ENCODE measurements at regions not wholly inside any gene's neighbourhood (a gene's known extent, or its start where the extent isn't known, plus 50 kb on each side); places are given as distances from the start of the nearest gene placed in this dataset.
"Not testable (repeated sequence)": the region's sequence is repeated elsewhere in the genome, so short reads cannot be mapped to it uniquely, and the experiment has no call there.

DNA sequence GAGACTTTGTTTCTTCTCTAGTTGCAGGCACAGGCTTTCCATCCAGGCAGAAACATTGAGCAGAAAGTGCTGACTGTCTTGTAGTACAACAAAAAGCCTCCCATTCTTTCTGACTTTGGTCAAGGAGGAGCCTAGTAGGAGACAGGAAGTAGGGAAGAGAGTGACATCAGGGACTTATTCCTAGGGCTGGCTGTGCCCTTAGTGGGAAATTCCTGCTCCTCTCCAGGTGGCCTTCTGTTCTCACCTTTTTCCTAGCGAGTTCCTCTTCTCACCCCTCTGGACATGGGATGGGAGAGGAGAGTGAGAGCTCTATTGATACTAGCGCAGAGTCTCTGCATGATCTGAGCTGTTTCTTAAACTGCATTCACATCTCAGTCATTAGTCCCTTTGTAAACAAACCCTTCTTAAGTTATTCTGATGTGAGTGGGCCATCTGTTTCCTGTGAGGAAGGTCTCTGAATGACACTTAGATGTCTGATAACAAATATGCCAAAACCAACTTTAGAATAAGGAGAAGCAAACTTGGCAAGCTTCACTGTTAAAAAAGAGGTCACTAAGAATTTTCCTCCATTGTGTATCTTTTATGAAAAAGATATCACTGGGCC is 455.0 kb downstream of the GJA1 start:
- Mint-ChIP-seq H3K27me3 (ENCODE audit: unreplicated experiment) (no peaks in the 10 kb centered on the region), H3K27ac (ENCODE audit: unreplicated experiment) (no peak overlapping the region), H3K4me1 (ENCODE audit: low read depth, unreplicated experiment) (peaks cover 16% of the 10 kb centered on the region), H3K9me3 (ENCODE audit: unreplicated experiment) (peaks cover under 1% of the 10 kb centered on the region), H3K4me3 (ENCODE audit: unreplicated experiment) (no peak overlapping the region), H3K36me3 (ENCODE audit: unreplicated experiment) (no peaks in the 10 kb centered on the region)
- TF ChIP-seq, protein P1, sequence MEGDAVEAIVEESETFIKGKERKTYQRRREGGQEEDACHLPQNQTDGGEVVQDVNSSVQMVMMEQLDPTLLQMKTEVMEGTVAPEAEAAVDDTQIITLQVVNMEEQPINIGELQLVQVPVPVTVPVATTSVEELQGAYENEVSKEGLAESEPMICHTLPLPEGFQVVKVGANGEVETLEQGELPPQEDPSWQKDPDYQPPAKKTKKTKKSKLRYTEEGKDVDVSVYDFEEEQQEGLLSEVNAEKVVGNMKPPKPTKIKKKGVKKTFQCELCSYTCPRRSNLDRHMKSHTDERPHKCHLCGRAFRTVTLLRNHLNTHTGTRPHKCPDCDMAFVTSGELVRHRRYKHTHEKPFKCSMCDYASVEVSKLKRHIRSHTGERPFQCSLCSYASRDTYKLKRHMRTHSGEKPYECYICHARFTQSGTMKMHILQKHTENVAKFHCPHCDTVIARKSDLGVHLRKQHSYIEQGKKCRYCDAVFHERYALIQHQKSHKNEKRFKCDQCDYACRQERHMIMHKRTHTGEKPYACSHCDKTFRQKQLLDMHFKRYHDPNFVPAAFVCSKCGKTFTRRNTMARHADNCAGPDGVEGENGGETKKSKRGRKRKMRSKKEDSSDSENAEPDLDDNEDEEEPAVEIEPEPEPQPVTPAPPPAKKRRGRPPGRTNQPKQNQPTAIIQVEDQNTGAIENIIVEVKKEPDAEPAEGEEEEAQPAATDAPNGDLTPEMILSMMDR (IDR thresholded peaks at IDR 0.05; ENCODE audit: partially characterized antibody, unreplicated experiment) = no peak
- no peak for DNase-seq

DNA sequence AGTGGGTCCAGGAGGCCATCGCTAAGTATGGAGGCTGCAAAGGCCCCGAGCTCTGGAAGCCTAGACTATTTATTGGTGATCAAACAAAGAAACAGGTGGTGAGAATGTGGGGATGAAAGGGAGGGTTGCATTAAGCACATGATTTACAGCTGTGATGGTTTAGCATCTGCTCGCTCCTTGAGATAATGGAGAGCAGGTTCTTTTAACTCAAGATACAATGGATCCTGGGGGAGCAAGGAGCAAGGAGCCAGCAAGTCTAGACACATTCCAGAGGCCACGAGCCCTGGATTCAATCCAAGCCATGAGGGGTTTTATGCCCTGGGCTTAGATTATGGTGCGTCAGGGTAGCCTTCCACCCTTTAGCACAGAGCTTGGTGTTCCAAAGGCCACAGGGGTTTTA is 460.3 kb downstream of the GJA1 start:
- H3K4me1 Mint-ChIP-seq (ENCODE audit: low read depth, unreplicated experiment) = peaks cover 17% of the 10 kb centered on the region
- H3K36me3 Mint-ChIP-seq (ENCODE audit: unreplicated experiment); DNase-seq; H3K9me3 Mint-ChIP-seq (ENCODE audit: unreplicated experiment); H3K4me3 Mint-ChIP-seq (ENCODE audit: unreplicated experiment); H3K27me3 Mint-ChIP-seq (ENCODE audit: unreplicated experiment): not testable (repeated sequence)
- peak overlapping the region; percentile 62 for H3K27ac Mint-ChIP-seq (ENCODE audit: unreplicated experiment)

DNA sequence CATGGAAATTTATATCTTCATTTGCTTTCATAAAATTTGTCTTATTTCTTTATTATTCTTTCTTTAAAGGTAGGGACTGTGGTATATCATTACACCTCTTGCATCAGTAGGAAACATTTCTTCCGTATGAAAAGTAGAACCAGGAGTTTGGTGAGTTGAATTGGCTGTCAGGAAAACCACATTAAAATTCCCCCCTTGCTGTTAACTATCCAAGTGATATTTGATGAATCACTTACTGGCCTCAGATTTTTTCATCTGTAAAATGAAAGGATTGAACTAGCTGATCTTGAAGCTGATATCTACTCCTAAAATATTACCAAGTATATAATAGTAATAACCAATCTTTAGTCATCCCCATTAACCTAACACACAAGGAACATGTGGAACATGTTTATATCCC is 460.9 kb downstream of the GJA1 start:
- H3K4me1 Mint-ChIP-seq (ENCODE audit: low read depth, unreplicated experiment) = peaks cover 15% of the 10 kb centered on the region
- H3K27ac Mint-ChIP-seq (ENCODE audit: unreplicated experiment) = no peak overlapping the region
- TF ChIP-seq, protein P1 (IDR thresholded peaks at IDR 0.05; ENCODE audit: partially characterized antibody, unreplicated experiment) = no peak
- peaks cover 1% of the 10 kb centered on the region for H3K27me3 Mint-ChIP-seq (ENCODE audit: unreplicated experiment)
- H3K9me3 Mint-ChIP-seq (ENCODE audit: unreplicated experiment) = peaks cover 4% of the 10 kb centered on the region
- no peaks in the 10 kb centered on the region for H3K36me3 Mint-ChIP-seq (ENCODE audit: unreplicated experiment)
- no peak for DNase-seq
- no peak overlapping the region for H3K4me3 Mint-ChIP-seq (ENCODE audit: unreplicated experiment)

DNA sequence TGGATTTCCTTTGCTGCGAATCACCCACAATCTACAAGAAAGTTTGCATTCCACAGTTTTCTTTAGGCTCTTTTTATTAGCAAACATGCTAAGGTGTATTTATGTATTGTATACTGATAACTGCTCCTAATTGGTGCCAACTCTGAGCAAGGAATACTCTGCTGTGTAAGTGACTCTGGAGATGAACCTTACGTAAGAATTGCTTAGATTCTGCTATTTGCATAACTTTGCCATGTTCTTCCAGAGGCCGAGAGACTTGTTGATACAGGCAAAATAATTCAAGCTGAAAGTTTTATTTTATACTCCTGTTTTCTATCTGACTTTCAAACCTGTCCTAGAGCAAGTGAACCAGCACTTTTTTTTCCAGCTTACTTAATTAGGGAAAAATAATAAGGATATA is 461.3 kb downstream of the GJA1 start:
- no peak for DNase-seq
- H3K27ac Mint-ChIP-seq (ENCODE audit: unreplicated experiment) = no peak overlapping the region
- H3K4me3 Mint-ChIP-seq (ENCODE audit: unreplicated experiment) = no peak overlapping the region
- peaks cover 1% of the 10 kb centered on the region for H3K27me3 Mint-ChIP-seq (ENCODE audit: unreplicated experiment)
- H3K36me3 Mint-ChIP-seq (ENCODE audit: unreplicated experiment) = no peaks in the 10 kb centered on the region
- peaks cover 13% of the 10 kb centered on the region for H3K4me1 Mint-ChIP-seq (ENCODE audit: low read depth, unreplicated experiment)
- TF ChIP-seq, protein P1 (IDR thresholded peaks at IDR 0.05; ENCODE audit: partially characterized antibody, unreplicated experiment) = no peak
- H3K9me3 Mint-ChIP-seq (ENCODE audit: unreplicated experiment) = peaks cover 4% of the 10 kb centered on the region

DNA sequence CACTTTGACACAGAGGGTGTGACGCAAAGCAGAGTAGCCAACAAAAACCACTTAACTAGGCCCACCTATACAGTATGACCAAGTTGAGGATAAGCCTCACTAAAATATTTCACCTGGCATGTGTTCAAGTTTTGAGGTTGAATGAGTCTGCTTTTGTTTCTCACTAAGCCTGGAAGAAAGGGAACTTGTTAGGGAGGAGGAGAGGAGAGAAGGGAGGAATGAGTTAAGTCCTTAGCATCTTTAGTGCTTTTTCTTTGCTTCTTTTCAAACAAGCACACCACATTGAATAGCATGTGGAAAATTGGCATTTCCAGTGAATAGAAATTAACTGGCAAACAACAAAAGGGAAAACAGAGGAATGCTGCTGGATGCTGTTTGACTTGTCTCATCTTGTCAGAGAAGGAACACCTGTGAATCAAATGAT is 461.9 kb downstream of the GJA1 start:
- H3K9me3 Mint-ChIP-seq (ENCODE audit: unreplicated experiment) = peaks cover 4% of the 10 kb centered on the region
- H3K4me1 Mint-ChIP-seq (ENCODE audit: low read depth, unreplicated experiment) = peaks cover 13% of the 10 kb centered on the region
- H3K4me3 Mint-ChIP-seq (ENCODE audit: unreplicated experiment) = no peak overlapping the region
- peaks cover 1% of the 10 kb centered on the region for H3K27me3 Mint-ChIP-seq (ENCODE audit: unreplicated experiment)
- TF ChIP-seq, protein P1 (IDR thresholded peaks at IDR 0.05; ENCODE audit: partially characterized antibody, unreplicated experiment) = no peak
- no peak for DNase-seq
- H3K36me3 Mint-ChIP-seq (ENCODE audit: unreplicated experiment) = no peaks in the 10 kb centered on the region
- H3K27ac Mint-ChIP-seq (ENCODE audit: unreplicated experiment) = no peak overlapping the region
